ENCODE measurements at regions not wholly inside any gene's neighbourhood (a gene's known extent, or its start where the extent isn't known, plus 50 kb on each side); places are given as distances from the start of the nearest gene placed in this dataset.

DNA sequence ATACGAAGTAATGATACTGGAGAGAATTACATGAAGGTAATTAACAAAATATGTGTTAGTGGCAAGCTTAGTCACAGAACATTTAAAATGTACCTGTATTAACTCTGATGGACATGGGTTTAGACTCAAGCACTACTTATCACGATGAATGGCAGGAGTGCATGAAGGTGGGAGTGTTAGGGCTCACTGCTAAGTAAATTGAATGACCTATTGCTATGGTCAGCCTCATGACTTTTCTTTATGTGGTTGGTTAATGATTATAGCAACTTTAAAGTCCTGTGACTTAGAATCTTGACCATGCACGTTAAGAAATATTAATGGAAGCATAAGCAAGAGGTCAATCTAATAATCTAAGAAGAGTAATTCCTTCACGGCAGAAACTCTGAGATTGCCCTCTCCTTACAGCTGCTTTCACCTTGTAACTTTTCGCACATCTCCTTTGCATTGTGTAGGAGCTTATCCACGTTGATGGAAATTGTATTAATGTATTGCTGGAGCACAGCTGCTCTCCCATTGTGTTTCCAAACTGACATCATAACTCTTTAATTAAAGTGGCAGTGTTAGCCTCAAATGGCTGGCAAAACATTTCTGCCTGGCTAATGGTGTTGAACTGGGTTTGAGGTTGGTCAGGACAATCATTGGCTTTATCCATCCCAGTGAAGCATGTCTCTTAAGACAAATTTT is 114.5 kb downstream of the RXFP2 start:
- no peak for DNase-seq (ENCODE audit: low read depth, low spot score)

DNA sequence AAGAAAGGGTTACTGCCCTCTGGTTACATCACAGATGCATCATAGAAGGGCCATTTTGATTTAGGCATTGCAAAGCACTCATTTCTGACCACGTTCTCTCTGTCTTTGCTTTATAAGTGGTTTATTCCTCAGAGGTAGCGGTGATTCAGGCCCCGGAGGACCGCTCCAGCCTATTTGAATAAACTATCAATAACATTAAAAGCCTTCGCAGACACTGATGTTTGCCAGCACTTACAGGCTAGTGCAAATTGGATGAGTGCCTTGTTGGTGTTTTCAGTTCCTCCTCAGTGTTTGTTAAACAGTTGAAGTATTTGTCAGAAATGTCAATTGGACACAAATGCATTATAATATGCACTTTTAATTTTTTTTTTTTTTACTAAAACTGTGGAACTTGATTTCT is 120.2 kb downstream of the RXFP2 start:
- no peak for DNase-seq (ENCODE audit: low read depth, low spot score)

DNA sequence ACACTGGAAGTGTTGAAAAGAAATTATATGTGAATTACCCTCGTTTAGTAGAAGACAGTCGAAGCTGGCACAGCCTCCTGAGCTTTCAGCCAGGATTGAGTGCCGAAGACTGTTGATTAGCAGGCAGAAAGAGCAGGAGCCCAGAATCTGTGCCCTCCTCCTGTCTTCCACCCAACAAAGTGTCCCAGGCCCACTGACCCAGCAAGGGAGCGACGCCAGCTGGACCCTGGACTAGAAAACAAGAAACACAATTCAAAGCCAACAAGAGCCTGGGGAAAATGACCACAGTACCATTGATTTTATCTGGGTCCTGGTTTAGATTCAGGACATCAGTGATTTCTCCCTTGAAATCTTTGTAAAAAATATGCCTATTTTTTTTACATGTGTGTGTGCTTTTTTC is 120.7 kb downstream of the RXFP2 start:
- no peak for DNase-seq (ENCODE audit: low read depth, low spot score)

DNA sequence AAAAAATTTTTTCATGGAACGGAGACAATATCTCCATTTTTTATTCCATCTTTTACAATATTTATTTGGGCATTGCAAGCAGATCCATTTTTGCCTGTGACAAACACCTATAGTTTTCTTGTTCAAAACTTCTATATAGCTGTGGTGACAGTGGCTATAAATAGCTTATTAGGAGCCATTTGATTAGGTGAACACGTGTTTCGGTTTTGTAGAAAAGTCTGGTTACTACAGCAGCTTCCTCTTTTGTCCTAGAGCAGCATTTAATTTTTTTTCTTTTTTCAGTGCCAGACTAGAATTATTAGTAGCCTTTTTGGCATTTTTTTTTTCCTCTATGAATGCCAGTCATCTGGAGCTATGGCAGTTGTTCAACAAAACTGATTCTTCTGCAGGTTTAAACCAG is 123.5 kb downstream of the RXFP2 start:
- no peak for DNase-seq (ENCODE audit: low read depth, low spot score)

DNA sequence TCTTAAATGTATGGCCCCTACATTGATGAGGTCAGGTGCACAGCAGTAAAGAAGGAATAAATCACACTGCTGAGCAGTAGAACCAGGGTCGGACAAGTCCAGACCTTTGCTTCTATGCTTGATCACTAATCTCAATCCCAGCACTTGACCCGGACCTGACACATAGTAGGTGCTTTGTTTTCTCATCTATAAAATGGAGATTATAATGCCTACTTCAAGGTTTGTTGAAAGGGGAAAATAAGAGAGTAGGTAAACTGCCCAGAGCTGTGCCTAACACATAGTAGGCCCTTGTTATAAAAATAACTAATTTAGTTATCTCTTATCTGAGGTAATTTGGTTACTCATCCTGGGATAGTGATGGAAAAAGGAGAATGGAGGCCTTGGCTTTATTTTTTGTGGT is 125.0 kb downstream of the RXFP2 start:
- no peak for DNase-seq (ENCODE audit: low read depth, low spot score)

DNA sequence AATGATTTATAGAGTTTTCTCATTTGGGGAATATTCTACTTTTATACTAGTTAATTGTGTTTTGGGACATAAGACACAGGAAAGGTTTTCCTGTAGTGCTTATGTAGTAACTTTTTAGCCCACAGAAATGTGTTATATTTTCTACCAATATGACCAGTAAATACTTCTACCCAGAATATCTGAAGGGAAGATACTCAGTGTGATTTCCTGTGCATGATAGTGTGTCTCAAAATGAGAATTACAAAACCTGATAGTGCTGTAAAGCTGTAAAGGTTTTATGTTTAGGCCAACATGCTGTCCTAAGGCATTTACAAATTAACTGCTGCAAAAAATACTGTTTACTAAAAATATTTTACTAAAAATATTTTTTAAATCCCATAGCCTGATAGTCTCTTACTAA is 126.8 kb downstream of the RXFP2 start:
- no peak for DNase-seq (ENCODE audit: low read depth, low spot score)

DNA sequence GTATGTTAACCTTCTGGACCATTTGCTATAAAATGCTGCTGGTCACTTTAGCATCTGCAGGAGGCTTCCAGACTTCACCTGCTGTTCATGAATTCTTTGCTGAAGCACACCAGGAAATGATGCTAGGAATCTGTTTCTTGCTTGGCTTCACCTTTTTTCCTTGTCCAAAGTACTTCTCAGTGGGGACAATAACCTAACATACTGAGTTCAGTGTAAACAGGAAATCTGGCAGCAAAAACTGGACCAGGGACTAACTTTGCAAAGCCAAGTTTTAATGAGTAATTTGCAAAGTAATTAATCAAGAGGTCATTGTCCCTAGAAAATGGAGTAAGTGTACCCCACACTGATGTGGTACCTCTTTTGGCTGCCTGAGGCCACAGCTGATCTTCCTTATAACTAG is 128.4 kb downstream of the RXFP2 start:
- no peak for DNase-seq (ENCODE audit: low read depth, low spot score)

DNA sequence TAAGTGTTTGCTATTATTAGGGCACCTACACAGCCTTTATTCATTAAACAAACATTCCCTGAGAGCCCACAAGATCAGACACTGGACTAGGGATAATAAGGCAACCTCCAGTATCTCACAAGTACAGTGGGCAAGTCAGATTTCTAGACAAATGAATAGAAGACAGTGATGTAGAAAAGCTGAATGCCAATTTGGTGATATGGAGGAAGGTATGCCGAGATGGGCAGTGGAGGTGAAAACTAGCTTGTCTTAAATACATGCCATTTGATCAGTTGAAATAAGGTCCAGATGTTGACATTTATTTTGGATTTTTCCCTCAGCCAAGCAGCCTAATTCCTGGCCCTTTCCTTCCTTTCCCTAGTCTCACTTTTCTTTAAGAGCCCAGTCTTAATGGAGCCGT is 130.3 kb downstream of the RXFP2 start:
- DNase-seq (ENCODE audit: low read depth, low spot score): no peak

DNA sequence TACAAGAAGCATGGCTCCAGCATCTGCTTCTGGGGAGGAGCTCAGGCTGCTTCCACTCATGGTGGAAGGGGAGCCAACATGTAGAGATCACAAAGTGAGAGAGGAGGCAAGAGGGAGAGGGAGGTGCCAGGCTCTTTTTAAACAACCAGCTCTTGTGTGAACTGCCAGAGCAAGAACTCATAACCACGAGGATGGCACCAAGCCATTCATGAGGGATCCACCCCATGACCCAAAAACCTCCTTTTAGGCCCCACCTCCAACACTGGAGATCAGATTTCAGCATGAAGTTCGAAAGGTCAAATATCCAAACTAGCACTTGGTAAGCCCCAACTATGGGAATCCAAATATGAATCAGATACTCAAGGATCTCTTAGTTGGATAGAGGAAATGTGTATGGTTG is 131.2 kb downstream of the RXFP2 start:
- no peak for DNase-seq (ENCODE audit: low read depth, low spot score)

DNA sequence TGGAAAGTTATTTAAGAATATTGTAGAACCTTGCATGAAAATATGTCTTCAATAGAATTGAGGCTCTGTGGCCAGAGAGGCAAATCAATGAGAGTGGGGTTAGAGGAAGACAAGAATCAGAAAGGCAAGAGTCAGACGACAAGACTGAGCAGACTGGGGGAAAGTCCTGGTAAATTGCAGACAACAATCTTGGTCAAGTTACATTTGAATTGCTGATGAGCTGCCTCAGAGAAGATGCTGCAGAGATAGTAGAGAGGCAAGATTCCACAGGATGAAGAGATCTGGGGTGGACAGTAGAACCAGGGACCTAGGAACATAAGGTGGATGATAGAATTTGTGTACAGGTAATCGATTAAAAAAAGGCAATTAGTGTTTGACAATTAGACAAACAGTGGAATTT is 133.8 kb downstream of the RXFP2 start:
- no peak for DNase-seq (ENCODE audit: low read depth, low spot score)

DNA sequence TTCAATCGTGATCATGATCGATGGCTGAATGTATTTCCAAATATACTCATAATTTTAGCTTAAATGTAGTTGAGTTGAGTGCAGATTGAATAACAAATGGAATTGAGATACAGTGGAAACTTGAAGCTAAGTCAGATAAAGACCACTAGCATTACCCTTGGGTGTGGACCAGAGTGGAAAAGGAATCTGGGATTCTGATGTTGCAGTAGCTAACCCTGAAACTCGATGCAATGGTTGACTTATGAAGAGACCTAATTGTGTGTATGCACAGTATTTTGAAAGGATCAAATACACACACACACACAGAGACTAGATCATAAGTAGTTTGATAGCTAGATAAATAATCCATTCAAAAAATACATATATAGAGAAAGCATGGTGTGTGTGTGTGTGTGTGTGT is 135.8 kb downstream of the RXFP2 start:
- DNase-seq (ENCODE audit: low read depth, low spot score): no peak

DNA sequence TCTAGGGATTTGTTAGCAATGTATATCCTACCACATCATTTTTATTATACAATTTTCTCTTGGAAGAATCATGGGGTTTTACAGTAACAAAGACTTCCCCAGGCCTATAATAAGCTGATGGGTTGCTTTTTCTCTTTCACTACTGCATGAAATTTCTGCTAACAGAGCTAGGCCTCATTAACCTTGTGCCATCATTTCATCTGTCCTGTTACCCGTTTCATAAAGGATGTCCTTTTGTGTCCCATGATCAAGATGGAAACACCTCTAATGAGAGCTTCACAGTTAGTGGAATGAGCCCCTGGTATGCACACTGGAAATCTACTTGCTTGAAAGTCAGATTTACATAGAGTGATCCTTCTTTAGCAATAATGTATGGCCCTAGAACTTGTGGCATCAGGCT is 138.7 kb downstream of the RXFP2 start:
- DNase-seq (ENCODE audit: low read depth, low spot score): no peak

DNA sequence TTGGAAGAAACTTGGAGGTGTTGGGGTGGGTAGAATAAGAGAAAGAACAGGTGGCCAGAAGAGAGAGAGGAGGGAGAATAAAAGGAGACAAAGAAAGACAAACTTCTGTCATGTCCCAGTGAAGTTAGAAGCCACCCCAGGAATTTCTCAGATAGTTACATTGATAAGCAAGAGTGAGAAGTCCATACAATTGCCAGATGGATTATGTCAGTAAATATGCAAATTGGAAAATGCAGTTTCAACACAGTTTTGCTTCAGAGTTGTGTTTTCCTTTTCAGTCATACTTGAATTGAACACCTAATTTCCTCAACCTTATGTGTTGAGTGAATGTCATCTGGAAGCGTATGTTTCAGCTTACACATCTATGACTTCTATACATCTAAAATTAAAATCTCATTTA is 139.2 kb downstream of the RXFP2 start:
- DNase-seq (ENCODE audit: low read depth, low spot score): no peak

DNA sequence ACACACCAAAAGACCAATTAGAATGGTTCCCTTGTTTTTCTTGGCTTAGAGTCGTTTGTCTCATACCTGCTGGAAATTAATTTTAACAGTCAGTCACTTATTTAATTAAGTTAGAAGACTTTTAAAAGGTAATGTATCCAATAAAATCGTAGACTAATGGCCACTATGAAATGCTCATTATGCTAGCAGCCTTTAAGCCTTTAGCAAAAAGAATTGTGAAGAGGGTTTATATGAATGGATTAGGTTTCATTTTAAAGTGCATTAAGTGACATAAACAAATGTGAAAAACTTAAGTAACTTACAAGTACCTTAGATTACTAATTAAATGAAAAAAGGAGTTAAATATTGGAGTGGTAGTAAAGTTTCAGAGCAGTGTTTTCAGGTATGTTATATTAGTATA is 139.6 kb downstream of the RXFP2 start:
- no peak for DNase-seq (ENCODE audit: low read depth, low spot score)

DNA sequence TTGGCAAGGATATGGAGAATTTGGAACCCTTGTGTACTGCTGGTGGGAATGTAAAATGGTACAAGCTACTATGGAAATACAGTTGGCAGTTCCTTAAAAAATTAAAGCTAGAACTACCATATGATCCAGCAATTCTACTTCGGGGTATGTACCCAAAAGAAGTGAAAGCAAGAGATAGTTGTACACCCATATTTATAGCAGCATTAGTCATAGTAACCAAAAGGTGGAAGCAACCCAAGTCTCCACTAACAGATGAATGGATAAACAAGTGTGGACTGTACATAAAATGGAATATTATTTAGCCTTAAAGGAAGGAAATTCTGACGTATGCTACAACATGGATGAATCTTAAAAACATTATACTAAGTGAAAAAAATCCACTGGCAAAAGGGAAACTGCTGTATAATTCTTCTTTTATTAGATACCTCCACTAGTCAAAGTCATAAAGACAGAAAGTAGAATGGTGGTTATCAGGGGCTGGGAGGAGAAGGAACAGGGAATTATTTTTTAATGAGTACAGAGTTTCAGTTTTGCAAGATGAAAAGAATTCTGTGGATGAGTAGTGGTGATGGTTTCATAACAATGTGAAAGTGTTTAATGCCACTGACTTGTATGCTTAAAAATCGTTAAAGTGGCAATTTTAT is 141.6 kb downstream of the RXFP2 start:
- DNase-seq (ENCODE audit: low read depth, low spot score): no peak

DNA sequence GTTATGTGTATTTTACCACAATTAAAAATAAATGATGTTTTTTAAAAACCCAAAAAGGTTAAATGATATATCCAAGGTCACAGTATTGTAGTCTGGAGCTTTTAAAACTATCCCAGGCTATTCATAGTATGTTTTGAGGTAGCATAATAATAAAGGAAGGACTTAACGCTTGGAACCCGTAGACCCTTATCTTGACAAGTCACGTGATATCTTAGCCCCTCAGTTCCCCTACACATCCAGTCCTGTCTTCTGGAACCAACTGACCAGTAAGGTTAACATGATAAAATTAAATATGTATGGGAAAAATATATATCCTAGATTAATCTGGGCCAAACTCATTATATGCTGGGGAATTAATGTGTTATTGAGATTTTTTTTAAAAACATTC is 142.2 kb downstream of the RXFP2 start:
- DNase-seq (ENCODE audit: low read depth, low spot score): no peak

DNA sequence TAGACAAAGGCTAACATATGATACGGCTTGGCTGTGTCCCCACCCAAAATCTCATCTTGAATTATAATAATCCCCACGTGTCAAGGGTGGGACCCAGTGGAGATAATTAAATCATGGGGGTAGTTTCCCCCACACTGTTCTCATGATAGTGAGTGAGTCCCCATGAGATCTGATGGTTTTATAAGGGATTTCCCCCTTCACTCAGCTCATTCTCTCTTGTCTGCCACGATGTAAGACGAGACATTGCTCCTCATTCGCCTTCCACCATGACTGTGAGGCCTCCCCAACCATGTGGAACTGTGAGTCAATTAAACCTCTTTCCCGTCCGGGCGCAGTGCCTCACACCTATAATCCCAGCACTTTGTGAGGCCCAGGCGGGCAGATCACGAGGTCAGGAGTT is 143.5 kb downstream of the RXFP2 start:
- no peak for DNase-seq (ENCODE audit: low read depth, low spot score)

DNA sequence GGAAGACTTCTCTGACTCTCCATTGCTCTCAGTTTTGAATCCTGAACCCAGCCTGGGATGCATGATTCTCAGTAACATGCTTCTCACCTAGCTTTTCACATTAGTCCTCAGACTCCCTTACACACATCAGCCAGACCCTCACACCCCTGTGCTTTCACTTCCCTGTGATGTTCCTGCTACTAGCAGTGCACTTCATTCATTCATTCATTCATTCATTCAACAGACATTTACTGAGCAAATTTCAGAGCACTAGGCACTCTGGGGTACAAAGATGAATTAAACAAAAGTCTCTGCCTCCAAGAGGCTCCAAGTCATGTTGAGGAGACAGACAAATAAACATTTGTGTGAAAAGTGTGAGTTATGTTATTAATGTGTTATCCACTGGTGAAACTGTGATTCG is 145.2 kb downstream of the RXFP2 start:
- DNase-seq (ENCODE audit: low read depth, low spot score): no peak

DNA sequence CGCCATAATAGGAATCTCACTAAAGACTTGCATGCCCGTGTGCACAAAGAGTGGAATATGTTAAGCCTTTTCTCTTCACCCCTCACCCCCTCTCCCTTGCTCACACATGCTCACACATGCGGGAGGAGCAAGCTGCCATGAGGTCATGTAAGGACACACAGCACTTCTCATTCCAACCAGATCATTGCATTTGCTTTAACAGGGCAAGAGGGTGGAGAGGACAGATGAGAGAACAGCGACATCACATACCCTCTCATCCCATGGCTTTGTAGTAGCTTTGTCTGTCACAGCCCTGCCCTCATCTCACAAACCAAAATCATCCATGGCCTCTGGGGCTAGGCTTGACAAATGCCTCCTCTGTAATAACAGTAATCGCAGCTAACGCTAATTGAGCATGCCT is 145.6 kb upstream of the FRY start:
- no peak for DNase-seq (ENCODE audit: low read depth, low spot score)

DNA sequence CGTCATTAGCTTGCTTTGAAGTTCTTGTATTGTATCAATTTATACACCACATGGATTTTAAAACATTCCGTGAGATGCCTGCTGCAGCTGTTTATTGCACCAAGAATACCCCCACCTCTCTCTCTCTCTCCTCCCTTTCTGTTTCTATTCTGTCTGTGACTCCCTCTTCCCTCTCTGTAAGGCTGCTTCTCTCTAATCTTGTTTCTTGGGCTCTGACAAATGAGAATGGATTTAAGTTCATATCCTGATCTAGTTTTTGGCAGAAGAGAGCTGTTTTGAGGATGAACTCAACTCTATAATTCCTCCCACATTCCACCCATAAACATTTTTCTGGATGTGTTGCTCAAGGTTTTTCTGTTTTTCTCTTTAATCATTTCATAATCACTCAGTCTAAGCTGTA is 144.3 kb upstream of the FRY start:
- no peak for DNase-seq (ENCODE audit: low read depth, low spot score)

DNA sequence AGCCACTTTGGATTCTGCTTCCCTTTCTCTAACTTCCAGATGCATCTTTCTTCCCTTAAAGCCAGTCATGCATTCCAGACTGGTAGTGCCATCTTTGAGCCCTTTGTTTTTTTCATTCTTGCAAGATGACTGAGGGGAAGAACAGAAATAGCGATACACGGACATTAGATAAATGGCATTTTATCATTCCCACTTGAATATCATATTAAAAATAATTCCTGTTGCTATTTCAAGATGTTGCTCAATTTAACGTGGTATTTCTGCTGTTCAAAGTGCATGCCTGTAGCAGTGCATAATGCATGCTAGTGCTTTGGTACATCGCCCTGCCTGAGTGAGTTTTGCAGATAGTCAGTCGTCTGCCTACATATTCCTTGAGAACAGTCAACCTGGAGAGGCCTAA is 140.6 kb upstream of the FRY start:
- DNase-seq (ENCODE audit: low read depth, low spot score): no peak

DNA sequence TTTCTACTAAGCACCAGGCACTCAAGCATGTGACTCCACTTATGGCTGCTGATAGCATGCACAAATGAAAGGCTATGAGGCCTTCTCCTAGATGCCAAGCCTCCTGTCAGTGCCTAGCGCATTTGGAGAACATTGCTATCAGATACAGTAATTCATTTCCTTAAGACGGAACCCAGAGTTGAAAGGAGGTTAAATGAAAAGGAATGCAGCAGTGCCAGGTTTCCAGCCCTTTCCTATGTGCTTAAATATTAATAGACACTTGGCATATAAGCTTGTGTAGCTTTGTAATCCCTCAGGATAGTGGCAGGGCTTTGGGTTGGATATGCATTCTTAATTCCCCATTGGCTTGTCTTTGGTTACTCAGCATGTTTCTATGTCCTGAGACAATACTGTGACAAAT is 140.1 kb upstream of the FRY start:
- no peak for DNase-seq (ENCODE audit: low read depth, low spot score)

DNA sequence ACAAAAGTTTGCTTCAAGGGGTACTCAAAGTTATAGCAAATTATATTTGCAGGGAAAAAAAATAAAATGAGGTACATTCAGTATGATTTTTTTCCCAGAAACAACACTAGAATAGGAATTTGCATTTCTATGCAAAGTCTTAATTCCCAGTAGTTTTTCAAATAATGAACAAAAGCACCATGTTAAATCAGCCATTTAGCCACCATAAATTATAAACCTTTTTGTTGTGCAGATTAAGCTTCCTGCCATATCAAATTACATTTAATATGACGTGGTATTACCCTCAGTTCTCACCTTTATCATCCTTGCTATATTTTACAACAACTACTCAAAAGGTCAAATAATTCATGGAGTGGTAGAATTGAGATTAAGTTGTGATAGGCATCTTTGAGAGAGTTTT is 136.6 kb upstream of the FRY start:
- no peak for DNase-seq (ENCODE audit: low read depth, low spot score)

DNA sequence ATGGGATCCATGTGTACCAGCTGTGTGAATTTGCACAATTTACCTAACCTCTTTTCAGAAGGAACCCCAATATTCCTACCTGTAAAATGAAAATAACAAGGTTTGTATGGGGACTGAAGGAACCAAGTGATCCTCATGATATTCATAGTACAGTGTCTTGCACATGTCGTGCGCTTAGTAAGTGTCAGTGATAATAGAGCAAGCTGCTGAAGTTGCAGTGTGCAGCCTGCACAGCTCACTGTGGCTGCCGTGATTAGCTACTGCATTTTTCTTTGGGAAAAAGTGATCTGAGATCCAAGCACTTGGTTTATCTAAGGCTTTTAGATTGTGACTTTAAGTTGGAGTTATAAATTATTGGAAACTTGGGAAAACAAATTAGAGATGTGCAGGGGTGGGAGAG is 135.9 kb upstream of the FRY start:
- no peak for DNase-seq (ENCODE audit: low read depth, low spot score)

Data from smooth muscle cell of the brain vasculature (primary cell).